HG03442 (cell line): ENCODE measurements at regions not wholly inside any gene's neighbourhood (a gene's known extent, or its start where the extent isn't known, plus 50 kb on each side); places are given as distances from the start of the nearest gene placed in this dataset.

Source experiments
- ATAC-seq: cut with Tn5 transposase; IDR thresholded peaks from one replicate; pipeline ENCODE4 v1.9.1; 2021; ENCODE audit warnings: mild to moderate bottlenecking, moderate library complexity; ENCODE audit not compliant: unreplicated experiment

- no peak for ATAC-seq
Measured at GRCh38 chr4:58935332-58935731, 1825.1 kb upstream of the IGFBP7 start.

GRCh38 chr4:58936436-58936835, 1826.3 kb upstream of the IGFBP7 start:
- no peak for ATAC-seq

- ATAC-seq, result no peak
Measured at GRCh38 chr4:58940167-58940566, 1830.0 kb upstream of the IGFBP7 start.

- no peak for ATAC-seq
Measured at GRCh38 chr4:58941286-58941685, 1831.1 kb upstream of the IGFBP7 start.

- ATAC-seq, result no peak
Measured at GRCh38 chr4:58953575-58953974, 1843.4 kb upstream of the IGFBP7 start.

GRCh38 chr4:58957711-58958110, 1847.5 kb upstream of the IGFBP7 start:
- no peak for ATAC-seq

- no peak for ATAC-seq
Measured at GRCh38 chr4:58961283-58961682, 1851.1 kb upstream of the IGFBP7 start.

GRCh38 chr4:58961925-58962324, 1851.7 kb upstream of the IGFBP7 start:
- ATAC-seq, result no peak

GRCh38 chr4:58962424-58962823, 1852.2 kb upstream of the IGFBP7 start:
- ATAC-seq, result no peak

- no peak for ATAC-seq
Measured at GRCh38 chr4:58981828-58982227, 1871.6 kb upstream of the IGFBP7 start.

GRCh38 chr4:58983887-58984286, 1873.7 kb upstream of the IGFBP7 start:
- no peak for ATAC-seq

- ATAC-seq, result no peak
Measured at GRCh38 chr4:59002148-59002547, 1892.0 kb upstream of the IGFBP7 start.

- no peak for ATAC-seq
Measured at GRCh38 chr4:59024257-59024656, 1914.1 kb upstream of the IGFBP7 start.

GRCh38 chr4:59037812-59038211, 1927.6 kb upstream of the IGFBP7 start:
- no peak for ATAC-seq

GRCh38 chr4:59039046-59039445, 1928.9 kb upstream of the IGFBP7 start:
- ATAC-seq, result no peak

- ATAC-seq, result no peak
Measured at GRCh38 chr4:59044286-59044900, 1934.2 kb upstream of the IGFBP7 start.

GRCh38 chr4:59054086-59054485, 1943.9 kb upstream of the IGFBP7 start:
- ATAC-seq, result no peak

- ATAC-seq, result no peak
Measured at GRCh38 chr4:59057804-59058203, 1947.6 kb upstream of the IGFBP7 start.

GRCh38 chr4:59058543-59058942, 1948.4 kb upstream of the IGFBP7 start:
- no peak for ATAC-seq

- ATAC-seq, result no peak
Measured at GRCh38 chr4:59060002-59060846, 1950.0 kb upstream of the IGFBP7 start.

GRCh38 chr4:59060895-59061294, 1950.7 kb upstream of the IGFBP7 start:
- ATAC-seq, result no peak

GRCh38 chr4:59063015-59063720, 1953.0 kb upstream of the IGFBP7 start:
- ATAC-seq, result no peak
